GM19240 (cell line): ENCODE measurements at regions not wholly inside any gene's neighbourhood (a gene's known extent, or its start where the extent isn't known, plus 50 kb on each side); places are given as distances from the start of the nearest gene placed in this dataset.

ENCODE experiments used
- DNase-seq: peaks from one replicate; pipeline ENCODE4 v3.0.0; 2011; ENCODE audit warnings: low spot score; ENCODE audit not compliant: insufficient read length

DNA sequence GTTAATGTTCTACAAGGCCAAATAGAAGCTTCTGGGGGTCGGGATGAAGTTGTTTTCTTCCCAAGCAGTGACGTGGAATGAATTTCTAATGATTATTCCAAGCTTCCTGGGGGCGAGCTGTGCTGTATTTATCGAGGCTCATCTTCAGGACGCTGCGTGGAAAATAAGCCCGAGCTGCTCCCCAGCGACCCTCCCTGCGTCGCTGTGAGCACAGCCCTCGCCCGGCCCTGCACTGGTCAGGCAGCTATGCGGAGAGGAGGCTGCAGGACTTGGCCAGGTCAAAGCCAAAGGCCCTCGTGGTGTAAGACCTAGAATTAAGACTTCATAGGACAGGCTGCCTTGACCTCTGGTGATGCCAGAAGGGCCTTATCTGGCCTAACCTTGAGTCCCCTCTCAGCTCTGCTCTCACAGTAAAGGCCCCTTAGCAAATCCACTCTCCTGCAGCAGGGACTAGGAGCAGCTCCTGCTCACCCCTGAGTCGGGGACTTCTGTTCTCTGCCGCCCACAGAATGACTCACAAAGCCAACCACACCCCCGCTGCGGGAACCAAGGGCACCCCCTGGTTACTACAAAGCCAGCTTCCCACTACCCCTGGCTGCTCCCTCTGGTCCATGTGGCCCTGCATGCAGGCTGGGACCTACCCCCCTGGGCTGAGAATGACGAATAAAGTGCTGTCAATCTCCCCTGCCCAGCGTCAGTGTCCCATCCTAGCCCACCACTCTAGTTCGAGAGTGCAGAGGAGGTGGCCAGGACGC, 501.6 kb downstream of the TCERG1L start:
- no peak for DNase-seq

DNA sequence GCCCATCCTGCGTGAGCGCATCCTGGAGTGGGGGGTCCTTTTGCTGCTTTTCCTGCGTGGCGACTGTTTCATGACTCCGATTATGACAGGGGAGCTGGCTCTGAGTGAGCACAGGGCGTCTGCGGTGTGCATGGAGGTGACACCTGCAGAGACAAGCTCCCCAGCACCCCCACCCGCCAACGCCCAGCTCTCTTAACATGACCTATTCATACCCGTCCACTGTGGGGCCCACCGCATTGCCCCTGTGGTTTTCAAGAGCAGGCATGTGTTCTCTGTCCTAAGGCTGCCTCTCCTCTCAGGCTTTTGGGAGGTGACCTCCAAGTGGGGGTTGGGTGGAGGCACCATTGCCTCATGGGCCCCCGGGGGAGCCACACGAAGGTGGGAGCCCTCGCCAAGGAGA, 500.7 kb downstream of the TCERG1L start:
- no peak for DNase-seq

DNA sequence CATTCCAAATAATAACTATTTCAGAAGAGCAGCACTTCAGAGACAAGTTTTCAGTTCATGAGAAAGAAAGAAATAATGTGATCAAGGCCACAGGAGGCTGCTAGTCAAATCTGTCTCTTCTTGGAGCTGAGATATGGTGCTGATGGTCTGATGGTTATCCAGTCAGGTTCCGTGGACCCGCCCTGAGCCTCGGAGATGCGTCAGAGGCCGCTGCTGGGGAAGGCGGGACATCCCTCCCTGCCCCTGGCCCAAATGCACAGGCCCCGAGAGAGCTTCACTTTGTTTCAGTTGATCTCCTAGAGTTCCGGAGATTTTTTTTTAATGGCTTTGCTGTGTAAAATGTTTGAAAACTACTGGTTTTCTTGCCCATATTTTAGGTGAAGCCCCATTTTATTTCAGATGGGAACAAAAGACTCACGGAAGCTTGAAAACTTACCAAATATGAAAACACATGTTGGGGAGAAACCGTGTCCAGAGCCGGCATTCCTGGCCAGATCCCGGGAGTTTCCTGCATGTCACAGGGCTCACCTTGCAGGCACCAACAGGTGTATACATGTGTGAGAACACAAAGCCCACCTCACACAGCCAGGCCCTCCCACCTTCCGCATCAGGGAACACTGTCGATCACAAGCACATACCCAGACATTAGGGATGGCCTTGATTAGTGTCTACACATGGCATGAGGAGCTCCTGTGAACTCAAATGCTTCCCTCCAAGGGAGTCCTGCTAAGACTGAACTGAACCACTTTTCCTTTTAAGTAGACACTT, 499.0 kb downstream of the TCERG1L start:
- no peak for DNase-seq

DNA sequence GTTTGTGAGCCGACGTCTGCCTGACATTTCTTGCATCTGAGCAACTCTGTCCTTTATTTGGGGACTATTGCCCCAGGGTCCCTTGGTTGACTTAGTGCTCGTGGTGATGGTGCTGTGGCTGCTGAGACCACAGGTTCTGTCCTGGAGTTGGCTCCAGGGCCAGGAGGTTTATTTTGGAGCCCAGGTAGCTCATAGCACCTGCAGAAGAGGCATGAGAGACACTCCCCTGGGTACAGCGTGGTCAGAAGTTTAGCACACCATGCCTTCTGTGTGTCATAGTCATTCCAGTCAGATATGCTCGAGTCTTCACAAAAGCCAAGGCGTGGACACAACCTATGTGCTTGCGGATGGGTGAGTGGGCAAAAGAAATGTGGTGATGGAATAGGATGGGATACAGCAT, 496.9 kb downstream of the TCERG1L start:
- DNase-seq, result no peak

DNA sequence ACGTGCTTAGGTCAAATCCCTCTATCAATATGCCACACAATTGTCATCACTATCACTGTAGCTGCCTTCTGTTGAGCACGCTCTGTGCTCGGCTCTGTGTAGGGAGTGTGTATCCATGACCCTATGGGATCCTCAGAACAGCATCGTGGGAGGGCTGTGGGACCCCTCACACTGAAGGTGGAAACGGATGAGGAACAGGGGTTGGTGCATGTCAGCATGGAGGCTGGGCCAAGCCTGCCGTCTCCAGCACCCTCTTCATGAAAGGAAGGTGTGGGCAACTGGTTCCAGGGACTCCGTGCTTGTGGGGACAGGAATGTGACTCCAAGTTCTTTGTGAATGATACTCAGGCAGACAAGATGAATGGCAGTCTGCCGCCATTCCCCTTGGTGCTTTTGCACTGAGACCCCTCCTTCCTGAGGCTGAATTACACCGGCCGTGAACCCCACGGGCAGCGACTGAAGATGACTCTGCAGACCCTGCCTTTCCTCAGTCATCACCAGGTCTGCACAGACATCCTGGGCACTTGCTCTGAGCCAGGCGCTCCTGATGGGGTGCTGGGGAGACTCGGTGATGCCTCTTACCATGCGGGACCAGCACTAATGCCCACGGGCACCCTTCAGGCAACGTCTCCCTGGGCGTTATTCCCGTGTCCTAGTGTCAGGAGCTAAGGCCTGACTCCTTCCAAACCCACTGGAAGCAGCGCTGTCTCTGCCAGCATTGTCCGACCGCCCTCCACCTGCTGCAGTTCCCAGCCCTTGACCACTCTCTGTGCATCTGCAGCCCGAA, 495.2 kb downstream of the TCERG1L start:
- no peak for DNase-seq

DNA sequence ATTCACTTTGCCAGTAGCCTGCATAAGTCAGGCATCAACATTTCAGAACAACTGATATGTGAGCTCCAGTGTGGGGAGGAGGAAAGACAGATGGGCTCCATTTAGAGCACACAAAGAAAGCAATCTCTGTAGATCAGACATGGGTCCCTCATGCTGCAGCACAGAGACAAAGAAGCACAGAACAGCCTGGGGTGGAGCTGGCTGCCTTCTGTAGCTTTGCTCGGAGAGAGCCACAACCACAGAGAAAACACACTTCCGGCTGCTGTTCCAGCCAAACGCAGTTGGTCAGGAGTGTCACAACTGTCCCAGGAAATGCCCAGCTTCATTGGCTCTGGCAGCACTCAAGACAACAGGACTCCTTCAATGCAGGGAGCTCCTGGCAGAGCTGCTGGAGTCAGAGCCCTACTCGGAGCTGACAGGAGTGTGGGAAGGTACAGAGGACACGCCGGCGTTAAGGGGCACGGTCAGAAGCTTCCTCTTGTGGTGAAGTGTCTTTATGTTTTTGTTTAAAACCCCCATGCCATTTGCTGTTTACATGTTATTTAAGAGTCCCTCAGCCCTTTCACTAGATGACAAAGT, 494.4 kb downstream of the TCERG1L start:
- no peak for DNase-seq

DNA sequence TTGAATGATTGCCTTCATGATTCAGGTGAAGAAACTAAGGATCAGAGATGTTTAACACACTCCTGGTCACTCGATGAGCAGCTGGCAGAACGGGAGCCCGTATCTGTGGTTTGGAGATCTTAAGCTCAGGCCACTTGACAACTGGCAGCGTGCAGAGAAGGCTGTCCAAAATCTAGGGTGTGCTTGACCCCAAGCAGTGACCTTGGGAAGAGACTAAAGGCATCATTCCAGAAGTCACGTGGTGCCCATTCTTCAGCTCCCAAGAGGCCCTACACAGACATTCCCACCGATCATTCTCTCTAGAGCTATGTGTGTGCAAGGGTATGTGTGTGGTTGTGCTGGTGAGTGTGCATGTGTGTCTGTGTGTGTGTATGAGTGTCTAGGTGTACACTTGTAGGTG, 493.8 kb downstream of the TCERG1L start:
- no peak for DNase-seq

DNA sequence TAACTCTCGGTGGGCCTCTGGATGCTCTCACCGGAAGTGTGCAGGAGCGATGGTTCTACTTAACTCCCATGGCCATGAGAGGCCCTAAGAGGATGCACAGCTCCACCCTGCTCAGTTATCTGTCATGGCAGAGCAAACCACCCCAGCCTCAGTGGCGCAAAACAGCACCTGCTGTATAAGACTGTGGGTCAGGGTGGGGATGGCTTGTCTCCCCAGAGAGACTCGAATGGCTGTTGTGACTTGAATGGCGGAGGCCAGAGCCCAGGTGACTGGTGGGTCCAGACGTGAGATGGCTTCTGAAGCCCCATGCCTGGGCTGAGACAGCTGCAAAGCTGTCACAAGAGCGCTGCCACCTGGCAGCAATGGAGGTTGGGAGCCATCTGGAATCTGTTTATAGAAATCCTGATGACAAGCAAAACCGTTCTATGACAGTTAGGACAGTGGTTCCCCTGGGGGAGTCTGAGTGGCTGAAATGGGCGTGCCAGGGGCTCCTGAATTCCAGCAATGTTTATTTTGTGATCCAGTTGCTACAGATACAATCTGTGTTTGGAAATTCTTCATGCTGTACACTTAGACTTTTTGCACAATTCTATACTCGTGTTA, 490.5 kb downstream of the TCERG1L start:
- no peak for DNase-seq

DNA sequence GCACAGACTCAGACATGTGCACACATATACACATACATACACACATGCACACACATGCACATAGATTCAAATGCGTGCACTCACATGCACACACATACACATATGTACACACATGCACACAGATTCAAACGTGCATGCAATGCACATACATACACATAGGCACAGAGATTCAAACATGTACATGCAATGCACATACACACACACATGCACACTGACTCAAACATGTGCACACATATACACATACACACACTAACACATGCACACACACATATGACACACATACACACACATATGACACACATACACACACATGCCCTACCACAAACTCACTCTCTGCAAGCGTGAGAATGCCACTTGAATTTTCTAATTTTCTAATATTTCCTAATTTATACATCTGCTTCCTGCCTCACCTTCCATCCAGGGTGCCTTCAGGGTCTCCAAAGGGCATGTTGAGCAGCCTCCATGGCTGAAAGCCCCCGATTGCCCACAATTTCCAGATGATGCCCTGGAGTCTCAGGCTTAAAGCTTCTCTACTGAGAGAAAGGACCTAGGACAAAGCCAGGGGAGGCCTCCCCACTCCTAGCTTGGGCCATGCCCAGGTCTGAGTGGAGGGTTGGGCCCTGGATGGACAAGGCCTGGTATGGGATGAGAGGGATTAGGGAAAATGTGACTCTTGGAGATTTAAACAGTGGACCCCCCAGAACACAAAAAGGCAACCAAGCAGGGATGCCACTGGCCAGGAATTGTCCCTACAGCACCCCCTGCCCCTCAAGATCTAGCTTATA, 487.1 kb downstream of the TCERG1L start:
- no peak for DNase-seq

DNA sequence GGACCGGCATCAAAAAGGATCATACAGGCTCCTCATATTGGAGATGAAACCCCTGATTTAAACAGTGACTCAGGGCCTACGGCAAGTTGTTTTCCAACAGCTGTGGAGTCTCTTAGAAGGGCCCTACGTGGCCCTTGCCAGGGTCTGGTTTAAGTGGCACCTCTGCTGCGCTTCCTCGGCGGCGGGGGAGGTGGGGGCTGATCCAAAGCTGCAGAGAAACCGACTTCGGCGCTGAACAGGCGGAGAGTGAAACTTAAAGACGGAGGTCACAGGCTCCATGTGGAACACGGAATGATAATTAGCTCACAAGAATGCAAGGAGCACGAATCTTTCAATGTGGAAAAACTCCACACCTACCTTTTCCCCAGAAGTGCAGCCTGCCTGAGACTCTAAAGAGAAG, 477.9 kb downstream of the TCERG1L start:
- no peak for DNase-seq

DNA sequence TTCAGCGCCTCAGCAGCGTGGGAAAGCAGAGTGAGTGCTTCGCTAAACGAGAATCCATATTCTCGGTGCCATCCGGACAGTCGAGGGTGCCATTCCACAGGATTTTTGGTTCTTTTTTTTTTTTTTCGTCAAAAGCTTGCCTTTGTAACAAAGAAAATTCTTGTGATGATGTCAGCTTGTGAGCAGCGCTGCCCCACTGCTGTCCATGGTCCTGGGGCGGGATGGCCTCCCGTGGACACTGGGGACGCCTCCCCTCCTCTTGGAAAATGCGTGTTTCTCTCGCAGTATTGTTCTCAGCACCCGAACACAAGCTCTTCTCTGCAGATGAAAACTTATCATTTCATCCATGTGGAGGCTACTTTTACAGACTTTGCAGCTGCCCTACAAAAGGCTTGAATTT, 477.4 kb downstream of the TCERG1L start:
- DNase-seq, result no peak

DNA sequence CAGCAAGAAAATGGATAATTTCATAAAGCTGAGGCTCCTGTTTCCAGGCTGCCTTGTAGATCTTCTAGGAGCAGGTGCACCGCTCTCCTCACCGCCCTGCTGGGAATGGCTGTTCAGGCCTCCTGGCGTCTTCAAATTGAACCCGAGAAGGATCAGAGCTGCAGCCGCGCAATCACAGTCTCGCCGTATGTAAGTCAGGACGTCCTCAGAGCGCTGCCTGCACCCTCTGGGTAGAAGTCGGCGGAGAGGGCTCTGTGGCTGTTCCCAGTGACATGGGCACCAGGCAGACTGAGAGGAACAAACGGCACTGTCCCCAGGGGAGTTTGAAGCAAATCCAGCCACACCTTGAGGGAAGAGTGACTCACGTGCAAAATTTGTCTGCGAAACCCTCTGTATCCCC, 476.9 kb downstream of the TCERG1L start:
- no peak for DNase-seq

DNA sequence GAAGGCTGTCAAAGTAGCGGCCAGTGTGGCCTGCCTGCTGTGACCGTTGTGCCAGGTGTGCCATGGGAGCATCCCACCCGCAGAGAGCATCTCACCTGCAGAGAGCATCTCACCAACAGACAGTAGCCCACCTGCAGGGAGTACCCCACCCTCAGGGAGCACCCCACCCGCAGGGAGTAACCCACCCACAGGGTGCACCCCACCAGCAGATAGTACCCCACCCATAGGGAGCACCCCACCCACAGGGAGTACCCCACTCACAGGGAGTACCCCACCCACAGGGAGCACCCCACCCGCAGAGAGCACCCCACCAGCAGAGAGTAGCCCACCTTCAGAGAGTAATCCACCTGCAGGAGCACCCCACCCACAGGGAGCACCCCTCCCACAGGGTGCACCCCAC, 476.5 kb downstream of the TCERG1L start:
- DNase-seq, result no peak

DNA sequence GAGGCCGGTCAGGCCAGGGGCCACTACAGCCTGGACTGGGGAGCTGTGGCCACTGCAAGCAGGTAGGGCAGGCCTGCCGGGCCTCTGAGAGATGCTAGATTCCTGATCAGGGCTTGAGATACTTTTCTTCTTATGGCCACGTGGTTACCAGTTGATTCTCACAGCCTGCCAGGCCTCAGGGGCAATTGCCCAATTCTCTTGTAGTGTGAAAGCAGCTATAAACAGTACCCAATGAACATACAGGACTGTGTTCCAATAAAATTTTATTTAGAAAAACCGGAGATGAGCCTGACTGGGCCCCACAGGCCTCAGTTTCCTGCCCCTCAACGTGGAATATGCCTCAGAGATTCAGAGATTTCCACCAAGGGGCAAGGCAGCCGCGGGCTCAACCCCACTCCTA, 475.2 kb downstream of the TCERG1L start:
- DNase-seq, result no peak

DNA sequence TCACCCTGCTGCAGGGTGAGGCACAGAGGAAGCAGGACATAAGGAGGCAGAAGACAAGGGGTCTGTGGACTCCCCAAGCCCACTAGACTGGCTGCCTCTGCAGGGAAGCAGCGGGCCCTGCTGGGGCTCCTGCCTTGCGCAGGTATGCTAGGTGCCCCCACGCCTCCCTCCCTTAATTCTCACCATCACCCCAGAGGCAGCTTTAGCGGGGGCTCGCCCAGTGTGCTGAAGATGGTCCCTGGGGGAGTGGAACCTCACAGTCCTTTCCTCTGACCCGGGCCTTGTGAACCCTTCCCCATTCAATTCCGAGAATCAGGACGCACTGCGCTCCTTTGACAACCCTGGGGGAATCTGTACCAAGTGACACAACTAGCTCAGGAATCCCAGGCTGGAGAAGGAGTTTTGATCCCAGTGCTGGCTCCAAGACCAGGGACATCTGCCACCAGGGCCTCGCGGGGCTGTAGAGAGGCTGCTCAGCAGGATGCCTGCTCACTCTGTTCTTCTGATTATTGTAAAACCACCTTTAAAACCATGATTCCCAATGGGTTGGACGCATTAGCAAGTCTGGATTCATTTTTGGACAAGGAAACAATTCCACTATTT, 468.4 kb downstream of the TCERG1L start:
- DNase-seq, result no peak

DNA sequence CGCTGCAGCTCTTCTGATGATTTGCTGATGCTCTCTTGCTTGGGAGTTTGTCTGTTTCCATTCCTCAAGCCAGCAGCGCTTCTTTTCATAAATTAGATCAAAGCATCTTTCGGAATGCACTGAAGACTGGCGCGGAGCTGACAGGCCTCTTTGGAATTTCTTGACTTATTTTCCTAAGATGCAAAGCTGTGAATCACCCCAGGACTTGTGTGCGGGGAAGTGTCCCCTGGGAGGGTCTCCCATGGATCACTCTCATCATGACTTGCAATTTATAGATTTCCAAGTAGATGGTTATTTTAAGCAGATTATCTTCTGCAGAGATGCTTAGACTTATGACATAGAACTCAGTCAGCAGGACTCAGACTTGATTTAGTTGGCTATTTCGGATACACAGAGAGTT, 467.2 kb downstream of the TCERG1L start:
- no peak for DNase-seq

DNA sequence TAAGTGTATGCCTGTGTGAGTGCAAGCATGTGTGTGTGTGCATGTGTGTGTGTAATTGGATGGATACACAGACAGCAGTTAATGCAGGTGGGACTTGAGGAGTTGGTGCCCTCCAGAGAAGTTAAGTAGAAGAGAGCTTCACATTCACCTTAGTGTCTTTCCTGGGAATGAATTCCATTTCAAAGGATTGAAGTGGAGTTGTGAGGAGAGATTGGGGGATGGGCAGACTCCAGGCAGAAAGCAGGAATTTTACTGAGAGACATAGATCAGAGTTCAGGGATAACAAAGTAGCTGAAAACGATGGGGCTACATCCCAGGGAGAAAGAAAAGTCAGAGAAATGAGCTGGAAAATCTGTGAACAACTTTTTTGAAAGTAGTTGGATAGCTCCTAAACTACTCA, 464.4 kb downstream of the TCERG1L start:
- DNase-seq, result no peak

DNA sequence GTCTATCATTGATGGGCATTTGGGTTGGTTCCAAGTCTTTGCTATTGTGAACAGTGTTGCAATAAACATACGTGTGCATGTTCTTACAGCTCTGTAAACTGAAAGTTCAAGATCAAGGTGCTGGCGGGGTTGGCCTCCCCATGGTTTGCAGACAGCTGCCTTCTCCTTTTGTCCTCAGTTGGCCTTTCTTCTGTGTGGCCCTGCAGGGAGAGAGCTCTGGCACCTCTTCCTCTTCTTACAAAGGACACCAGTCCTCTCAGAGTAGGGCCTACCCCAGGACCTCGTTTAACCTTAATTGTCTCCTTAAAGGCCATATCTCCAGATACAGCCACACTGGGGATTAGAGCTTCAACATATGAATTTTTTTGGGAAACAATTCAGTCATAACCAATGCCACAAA, 462.7 kb downstream of the TCERG1L start:
- no peak for DNase-seq

DNA sequence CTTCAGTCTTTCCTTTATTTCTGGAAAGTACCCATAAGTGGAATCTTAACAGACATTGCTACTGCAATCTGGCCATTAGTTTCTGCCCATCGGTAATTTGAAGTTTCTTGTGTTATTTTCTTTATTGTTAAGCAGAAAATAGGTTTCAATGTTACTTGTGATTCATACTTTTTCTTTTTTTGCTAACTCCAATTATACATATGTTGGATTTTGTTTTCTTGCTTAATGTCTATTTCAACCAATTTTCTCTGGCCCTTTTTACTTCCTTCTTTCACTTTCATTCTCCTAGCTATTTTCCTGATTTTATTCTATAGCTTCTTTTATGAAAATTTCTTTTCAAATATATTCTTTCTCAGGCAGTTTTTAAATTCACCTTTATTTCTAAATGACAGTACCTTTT, 457.4 kb downstream of the TCERG1L start:
- no peak for DNase-seq

DNA sequence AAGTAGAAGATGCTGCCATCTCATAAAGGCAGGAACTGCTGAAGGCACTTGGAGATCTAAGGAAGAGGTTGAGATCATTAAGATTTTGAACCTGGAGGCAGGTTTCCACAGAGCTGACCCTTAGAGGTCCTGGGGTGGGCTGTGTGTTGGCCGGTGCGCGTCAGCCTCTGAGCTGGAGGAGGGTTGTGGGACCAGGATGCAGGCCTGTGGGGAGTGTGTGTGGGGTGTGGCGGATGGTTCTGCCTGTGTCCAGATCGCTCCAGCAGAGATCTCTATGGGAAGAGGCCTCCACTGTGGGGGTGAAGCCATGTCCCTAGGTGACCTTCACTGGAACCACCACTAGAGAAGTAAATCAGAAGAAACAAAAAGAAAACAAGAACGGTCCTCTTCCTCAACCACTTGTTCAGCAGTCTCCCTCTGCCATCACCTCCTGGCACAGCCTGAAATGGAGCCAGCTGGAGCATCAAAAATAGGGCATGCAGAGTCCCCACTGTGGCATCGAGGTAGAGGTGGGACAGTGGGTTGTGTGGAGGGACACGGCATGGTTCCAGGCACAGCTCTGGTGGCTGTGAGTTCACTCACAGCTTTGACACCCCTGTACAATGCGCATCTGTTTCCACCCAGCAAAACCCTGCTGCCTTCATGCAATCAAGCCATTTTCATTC, 453.8 kb downstream of the TCERG1L start:
- DNase-seq, result no peak
